SK-N-SH (cell line): ENCODE measurements at regions not wholly inside any gene's neighbourhood (a gene's known extent, or its start where the extent isn't known, plus 50 kb on each side); places are given as distances from the start of the nearest gene placed in this dataset.

Experiments
- CTCF ChIA-PET: fragments of 300-600, 350-600 bp; formaldehyde crosslinking; extraction: SDS; loops from one replicate; lab custom pipeline; 2021; lab: Yijun Ruan, JAX
- POLR2A ChIA-PET: fragments of 350-600 bp; sonication (Branson Sonifier 250); formaldehyde crosslinking; extraction: SDS; loops from one replicate; lab custom pipeline; 2020; ENCODE audit warnings: antibody characterized with exemption, inconsistent platforms; lab: Yijun Ruan, JAX
- DNase-seq: peaks from one replicate; pipeline ENCODE4 v3.0.0; 2012
- H2AFZ ChIP-seq: fragments of 200-600 bp; sonication (generic); 2 replicates; pipeline ENCODE4 v1.8.1; 2016; ENCODE audit warnings: antibody characterized with exemption, mild to moderate bottlenecking, low read depth
- H3F3A ChIP-seq: fragments of 200-600 bp; sonication (generic); replicated peaks from 2 replicates; pipeline ENCODE3; 2016; ENCODE audit warnings: antibody characterized with exemption, mild to moderate bottlenecking; ENCODE audit not compliant: insufficient read depth
- H3K27ac ChIP-seq, 2 experiments: fragments of 200-500 bp in 1 of 2; fragments of 200-600 bp in 1 of 2; sonication (Bioruptor generic) in 1 of 2; sonication (generic), shearing (Covaris generic) in 1 of 2; 2 replicates each; pipeline versions ENCODE4 v1.5.1 to v1.6.1; 2014 to 2016; ENCODE audit warnings: low read depth in 2 of 2, inconsistent platforms in 1 of 2, low read length in 1 of 2, mild to moderate bottlenecking in 1 of 2, mixed read lengths in 1 of 2
- H3K27me3 ChIP-seq: fragments of 200-600 bp; sonication (generic), shearing (Covaris generic); 2 replicates; pipeline ENCODE4 v1.6.1; 2016; ENCODE audit warnings: mixed run types; ENCODE audit not compliant: insufficient read depth
- H3K36me3 ChIP-seq, 2 experiments: fragments of 200-500 bp in 1 of 2; fragments of 200-600 bp in 1 of 2; sonication (Bioruptor generic) in 1 of 2; sonication (generic) in 1 of 2; replicated peaks in 1 of 2; 2 replicates each; pipeline versions ENCODE3 to v1.5.1; 2014 to 2016; ENCODE audit warnings: low read length in 1 of 2, mild to moderate bottlenecking in 1 of 2; ENCODE audit not compliant: insufficient read depth in 2 of 2, control insufficient read depth in 1 of 2
- H3K4me1 ChIP-seq, 2 experiments: fragments of 200-500 bp in 1 of 2; fragments of 200-600 bp in 1 of 2; sonication (Bioruptor generic) in 1 of 2; sonication (generic), shearing (Covaris generic) in 1 of 2; 2 replicates each; pipeline versions ENCODE4 v1.5.1 to v1.6.1; 2014 to 2016; ENCODE audit warnings: low read depth in 1 of 2, low read length in 1 of 2, mixed run types in 1 of 2; ENCODE audit not compliant: insufficient read depth in 2 of 2, control insufficient read depth in 1 of 2
- H3K4me2 ChIP-seq: fragments of 200-600 bp; sonication (generic), shearing (Covaris generic); 2 replicates; pipeline ENCODE4 v1.6.1; 2017; ENCODE audit warnings: mixed run types
- H3K4me3 ChIP-seq, 2 experiments: fragments of 200-500 bp in 1 of 2; fragments of 200-600 bp in 1 of 2; sonication (Bioruptor generic) in 1 of 2; sonication (generic), shearing (Covaris generic) in 1 of 2; 2 replicates each; pipeline versions ENCODE4 v1.5.1 to v1.8.1; 2014 to 2016; ENCODE audit warnings: low read depth in 2 of 2, inconsistent platforms in 1 of 2, low read length in 1 of 2, mild to moderate bottlenecking in 1 of 2, mixed read lengths in 1 of 2, moderate library complexity in 1 of 2
- H3K79me2 ChIP-seq: fragments of 200-600 bp; sonication (generic); 2 replicates; pipeline ENCODE4 v1.8.1; 2017; ENCODE audit warnings: mild to moderate bottlenecking; ENCODE audit not compliant: insufficient read depth
- H3K9ac ChIP-seq: fragments of 200-600 bp; sonication (generic); 2 replicates; pipeline ENCODE4 v1.6.1; 2017; ENCODE audit warnings: mixed run types
- H3K9me2 ChIP-seq: fragments of 200-600 bp; sonication (generic); 2 replicates; pipeline ENCODE4 v1.6.1; 2017; ENCODE audit warnings: mixed run types
- H3K9me3 ChIP-seq: fragments of 200-600 bp; sonication (generic); 2 replicates; pipeline ENCODE4 v1.6.1; 2017; ENCODE audit warnings: mixed run types, mild to moderate bottlenecking, moderate library complexity
- H4K20me1 ChIP-seq: fragments of 200-600 bp; sonication (generic); 2 replicates; pipeline ENCODE4 v1.6.1; 2017; ENCODE audit warnings: mild to moderate bottlenecking, mixed run types; ENCODE audit not compliant: insufficient read depth
- CHD2 ChIP-seq: fragments of 150-350 bp; IDR thresholded peaks from 2 replicates; pipeline ENCODE4 v1.6.1; 2018; ENCODE audit warnings: low read length; ENCODE audit not compliant: partially characterized antibody
- EP300 ChIP-seq, 2 experiments: IDR thresholded peaks; 2 replicates each; pipeline versions ENCODE4 v1.4.0 to v1.6.1; 2012; ENCODE audit warnings: borderline replicate concordance in 1 of 2, low read depth in 1 of 2, low read length in 1 of 2
- FOXM1 ChIP-seq: IDR thresholded peaks from 2 replicates; pipeline ENCODE4 v1.4.0; 2012; ENCODE audit warnings: low read depth, mild to moderate bottlenecking
- GABPA ChIP-seq: IDR thresholded peaks from 2 replicates; pipeline ENCODE4 v1.4.0; 2012; ENCODE audit warnings: low read depth, mild to moderate bottlenecking
- GATA2 ChIP-seq: sonication (generic); formaldehyde crosslinking; IDR thresholded peaks from 2 replicates; pipeline ENCODE4 v1.5.0; 2020; ENCODE audit warnings: mild to moderate bottlenecking, missing genetic modification reagents
- MXI1 ChIP-seq: IDR thresholded peaks from 2 replicates; pipeline ENCODE4 v1.6.1; 2012; ENCODE audit warnings: mild to moderate bottlenecking, low read depth, low read length, improper control_type of control experiment
- POLR2AphosphoS5 ChIP-seq: IDR thresholded peaks from 2 replicates; pipeline ENCODE4 v1.6.1; 2012; ENCODE audit warnings: low read depth, low read length
- RCOR1 ChIP-seq: fragments of 150-350 bp; IDR thresholded peaks from 2 replicates; pipeline ENCODE4 v1.6.1; 2017; ENCODE audit warnings: antibody characterized with exemption, low read length
- RXRA ChIP-seq: IDR thresholded peaks from 2 replicates; pipeline ENCODE4 v1.4.0; 2012; ENCODE audit warnings: low read depth, mild to moderate bottlenecking, borderline replicate concordance
- SIN3A ChIP-seq: IDR thresholded peaks from 2 replicates; pipeline ENCODE4 v1.6.1; 2012; ENCODE audit warnings: low read depth, mild to moderate bottlenecking, low read length, moderate library complexity, borderline replicate concordance
- TAF1 ChIP-seq: IDR thresholded peaks from 2 replicates; pipeline ENCODE4 v1.6.1; 2012; ENCODE audit warnings: low read depth, mild to moderate bottlenecking, low read length, moderate library complexity, borderline replicate concordance
- TCF12 ChIP-seq: IDR thresholded peaks from 2 replicates; pipeline ENCODE4 v1.4.0; 2012
- YY1 ChIP-seq: IDR thresholded peaks from 2 replicates; pipeline ENCODE4 v1.4.0; 2012; ENCODE audit warnings: low read depth, mild to moderate bottlenecking
- WGBS: methylation state at CpG from one replicate; pipeline ENCODE4 v1.1.6; 2017; ENCODE audit warnings: low lambda C conversion rate; 5-methylcytosine and 5-hydroxymethylcytosine counted together
- TF ChIP-seq, protein P1 (sequence below): fragments of 200-600 bp; sonication (generic); IDR thresholded peaks from 2 replicates; pipeline ENCODE4 v1.6.1; 2017; ENCODE audit warnings: antibody characterized with exemption, mild to moderate bottlenecking, moderate library complexity
- TF ChIP-seq, protein P2 (sequence below): IDR thresholded peaks from 2 replicates; pipeline ENCODE4 v1.4.0; 2012; ENCODE audit warnings: low read depth, borderline replicate concordance
- TF ChIP-seq, protein P3 (sequence below): IDR thresholded peaks from 2 replicates; pipeline ENCODE4 v1.6.1; 2012; ENCODE audit warnings: mild to moderate bottlenecking, low read depth, low read length, moderate library complexity
- TF ChIP-seq, protein P4 (sequence below): fragments of 150-350 bp; IDR thresholded peaks from 2 replicates; pipeline ENCODE4 v1.6.1; 2017; ENCODE audit warnings: antibody characterized with exemption, low read length, low read depth, borderline replicate concordance

DNA sequence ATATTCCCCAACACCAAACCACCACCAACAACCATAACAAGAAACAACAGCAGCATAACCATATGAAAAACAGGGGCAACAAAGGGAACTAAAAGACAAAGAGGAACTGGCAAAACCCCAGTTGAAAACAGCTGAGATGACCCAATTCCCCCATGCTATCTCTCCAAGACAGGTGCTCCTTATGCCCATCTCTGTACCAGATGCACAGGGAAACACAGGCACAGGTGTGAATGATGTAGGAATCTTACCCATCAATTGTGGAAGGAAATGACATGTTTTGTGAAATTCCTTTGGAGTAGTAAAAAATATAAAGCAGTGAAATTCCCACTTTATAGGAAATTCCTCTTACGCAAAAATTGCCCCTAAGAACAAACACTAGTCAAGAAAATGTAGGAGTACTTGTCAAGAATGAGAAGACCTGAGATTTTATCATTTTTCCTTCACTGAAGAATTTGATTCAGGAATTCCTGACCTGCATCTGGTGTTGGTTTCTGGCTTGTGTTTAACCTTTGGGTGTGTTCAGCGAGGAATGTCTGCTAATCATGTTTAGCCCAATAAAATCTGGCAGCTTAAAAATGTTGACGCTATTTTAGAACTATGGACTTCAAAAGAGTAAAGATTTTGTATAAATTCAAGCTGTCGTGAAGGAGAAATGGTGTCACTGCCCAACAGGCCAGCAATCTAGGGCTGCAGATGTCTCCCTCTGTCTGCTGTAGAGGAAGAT is 67.7 kb upstream of the ARHGAP28 start:
- H3K9me3 ChIP-seq, result no peaks in the 10 kb centered on the region
- H3F3A ChIP-seq, result no peaks in the 10 kb centered on the region
- ChIA-PET CTCF (no interaction called here), POLR2A (no interaction called here)
- no peak overlapping the region for H2AFZ ChIP-seq
- H3K36me3 ChIP-seq, result no peaks in the 10 kb centered on the region
- peaks cover 0 to 7% of the 10 kb centered on the region in 2 experiments; a peak in 2 of 4 replicates for H3K4me1 ChIP-seq
- no peak overlapping the region for H3K4me3 ChIP-seq
- no peaks in the 10 kb centered on the region for H3K27me3 ChIP-seq
- TF ChIP-seq YY1 (no peak), RXRA (no peak)
- TF ChIP-seq, protein P1, sequence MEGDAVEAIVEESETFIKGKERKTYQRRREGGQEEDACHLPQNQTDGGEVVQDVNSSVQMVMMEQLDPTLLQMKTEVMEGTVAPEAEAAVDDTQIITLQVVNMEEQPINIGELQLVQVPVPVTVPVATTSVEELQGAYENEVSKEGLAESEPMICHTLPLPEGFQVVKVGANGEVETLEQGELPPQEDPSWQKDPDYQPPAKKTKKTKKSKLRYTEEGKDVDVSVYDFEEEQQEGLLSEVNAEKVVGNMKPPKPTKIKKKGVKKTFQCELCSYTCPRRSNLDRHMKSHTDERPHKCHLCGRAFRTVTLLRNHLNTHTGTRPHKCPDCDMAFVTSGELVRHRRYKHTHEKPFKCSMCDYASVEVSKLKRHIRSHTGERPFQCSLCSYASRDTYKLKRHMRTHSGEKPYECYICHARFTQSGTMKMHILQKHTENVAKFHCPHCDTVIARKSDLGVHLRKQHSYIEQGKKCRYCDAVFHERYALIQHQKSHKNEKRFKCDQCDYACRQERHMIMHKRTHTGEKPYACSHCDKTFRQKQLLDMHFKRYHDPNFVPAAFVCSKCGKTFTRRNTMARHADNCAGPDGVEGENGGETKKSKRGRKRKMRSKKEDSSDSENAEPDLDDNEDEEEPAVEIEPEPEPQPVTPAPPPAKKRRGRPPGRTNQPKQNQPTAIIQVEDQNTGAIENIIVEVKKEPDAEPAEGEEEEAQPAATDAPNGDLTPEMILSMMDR, result no peak
- TF ChIP-seq, protein P2, sequence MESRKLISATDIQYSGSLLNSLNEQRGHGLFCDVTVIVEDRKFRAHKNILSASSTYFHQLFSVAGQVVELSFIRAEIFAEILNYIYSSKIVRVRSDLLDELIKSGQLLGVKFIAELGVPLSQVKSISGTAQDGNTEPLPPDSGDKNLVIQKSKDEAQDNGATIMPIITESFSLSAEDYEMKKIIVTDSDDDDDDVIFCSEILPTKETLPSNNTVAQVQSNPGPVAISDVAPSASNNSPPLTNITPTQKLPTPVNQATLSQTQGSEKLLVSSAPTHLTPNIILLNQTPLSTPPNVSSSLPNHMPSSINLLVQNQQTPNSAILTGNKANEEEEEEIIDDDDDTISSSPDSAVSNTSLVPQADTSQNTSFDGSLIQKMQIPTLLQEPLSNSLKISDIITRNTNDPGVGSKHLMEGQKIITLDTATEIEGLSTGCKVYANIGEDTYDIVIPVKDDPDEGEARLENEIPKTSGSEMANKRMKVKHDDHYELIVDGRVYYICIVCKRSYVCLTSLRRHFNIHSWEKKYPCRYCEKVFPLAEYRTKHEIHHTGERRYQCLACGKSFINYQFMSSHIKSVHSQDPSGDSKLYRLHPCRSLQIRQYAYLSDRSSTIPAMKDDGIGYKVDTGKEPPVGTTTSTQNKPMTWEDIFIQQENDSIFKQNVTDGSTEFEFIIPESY, result no peak
- no peak for DNase-seq
- H3K27ac ChIP-seq, result no peak overlapping the region
- no peaks in the 10 kb centered on the region for H4K20me1 ChIP-seq
- no peaks in the 10 kb centered on the region for H3K79me2 ChIP-seq
- H3K9me2 ChIP-seq, result no peaks in the 10 kb centered on the region
- H3K9ac ChIP-seq, result no peak overlapping the region
- WGBS, result 62% methylated on average over 4 of the region's 4 CpGs
- H3K4me2 ChIP-seq, result no peak overlapping the region

DNA sequence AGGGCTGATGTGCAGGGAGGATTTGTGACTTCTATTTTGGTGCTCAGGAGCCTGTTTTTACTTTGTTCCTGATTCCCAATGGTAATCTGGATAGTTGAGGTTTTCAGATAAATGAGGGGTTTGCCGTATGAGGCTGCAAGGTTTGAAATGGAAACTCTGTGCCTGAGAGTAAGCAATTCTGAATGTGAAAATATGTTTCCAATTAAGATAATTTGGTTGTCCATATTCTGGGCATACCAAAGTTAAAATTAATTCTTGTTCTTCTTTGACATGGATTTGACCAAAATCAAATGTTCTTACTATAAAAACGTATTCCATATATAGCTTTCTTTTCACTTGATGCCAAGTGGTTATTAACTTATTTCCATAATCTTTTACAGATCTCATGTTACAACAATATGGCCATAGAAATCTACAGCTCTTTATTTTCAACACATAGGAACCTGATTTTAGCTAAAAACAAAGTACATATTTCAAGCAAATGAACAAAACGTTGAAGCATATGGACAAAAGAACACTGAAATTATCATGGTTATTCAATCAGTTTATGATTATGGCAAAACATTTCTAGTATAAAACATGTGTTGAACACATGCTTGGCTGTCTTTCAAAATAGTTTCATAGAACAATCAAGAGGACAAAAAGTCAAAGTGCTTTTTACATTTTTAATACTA is 63.4 kb upstream of the ARHGAP28 start:
- H3K9ac ChIP-seq, result no peak overlapping the region
- H2AFZ ChIP-seq, result no peak overlapping the region
- H4K20me1 ChIP-seq, result no peaks in the 10 kb centered on the region
- H3K36me3 ChIP-seq, result no peaks in the 10 kb centered on the region
- no peaks in the 10 kb centered on the region for H3F3A ChIP-seq
- peak overlapping the region in 1 of 2 experiments; percentile 73; a peak in 1 of 4 replicates for H3K27ac ChIP-seq
- no peak overlapping the region for H3K4me3 ChIP-seq
- no peaks in the 10 kb centered on the region for H3K27me3 ChIP-seq
- H3K9me2 ChIP-seq, result no peaks in the 10 kb centered on the region
- WGBS, result 5% methylated on average over 3 of the region's 3 CpGs
- peaks cover 0 to 7% of the 10 kb centered on the region in 2 experiments; a peak in 2 of 4 replicates for H3K4me1 ChIP-seq
- ChIA-PET CTCF (interaction anchor here (1.5 kb wide), 1 partner anchor 123 kb away, joined by 3 read pairs; no protein-coding TSS in a partner anchor), POLR2A (no interaction called here)
- no peaks in the 10 kb centered on the region for H3K79me2 ChIP-seq
- TF ChIP-seq POLR2AphosphoS5 (0 out of 2 replicates have a peak, but pooled peaks have one; percentile 15), GABPA (no peak), TCF12 (peak; percentile 71), MXI1 (no peak), EP300 (IDR thresholded peaks at IDR 0.05; ENCODE audit: borderline replicate concordance in 1 of 2, low read depth in 1 of 2, low read length in 1 of 2) (peak in 1 of 2 experiments; percentile 63; a peak in 2 of 4 replicates), YY1 (no peak), SIN3A (no peak), CHD2 (peak; percentile 27), RCOR1 (peak; percentile 61; the same call in 1 of the 2 replicates), FOXM1 (no peak), TAF1 (no peak), GATA2 (peak; percentile 40)
- TF ChIP-seq, protein P3, sequence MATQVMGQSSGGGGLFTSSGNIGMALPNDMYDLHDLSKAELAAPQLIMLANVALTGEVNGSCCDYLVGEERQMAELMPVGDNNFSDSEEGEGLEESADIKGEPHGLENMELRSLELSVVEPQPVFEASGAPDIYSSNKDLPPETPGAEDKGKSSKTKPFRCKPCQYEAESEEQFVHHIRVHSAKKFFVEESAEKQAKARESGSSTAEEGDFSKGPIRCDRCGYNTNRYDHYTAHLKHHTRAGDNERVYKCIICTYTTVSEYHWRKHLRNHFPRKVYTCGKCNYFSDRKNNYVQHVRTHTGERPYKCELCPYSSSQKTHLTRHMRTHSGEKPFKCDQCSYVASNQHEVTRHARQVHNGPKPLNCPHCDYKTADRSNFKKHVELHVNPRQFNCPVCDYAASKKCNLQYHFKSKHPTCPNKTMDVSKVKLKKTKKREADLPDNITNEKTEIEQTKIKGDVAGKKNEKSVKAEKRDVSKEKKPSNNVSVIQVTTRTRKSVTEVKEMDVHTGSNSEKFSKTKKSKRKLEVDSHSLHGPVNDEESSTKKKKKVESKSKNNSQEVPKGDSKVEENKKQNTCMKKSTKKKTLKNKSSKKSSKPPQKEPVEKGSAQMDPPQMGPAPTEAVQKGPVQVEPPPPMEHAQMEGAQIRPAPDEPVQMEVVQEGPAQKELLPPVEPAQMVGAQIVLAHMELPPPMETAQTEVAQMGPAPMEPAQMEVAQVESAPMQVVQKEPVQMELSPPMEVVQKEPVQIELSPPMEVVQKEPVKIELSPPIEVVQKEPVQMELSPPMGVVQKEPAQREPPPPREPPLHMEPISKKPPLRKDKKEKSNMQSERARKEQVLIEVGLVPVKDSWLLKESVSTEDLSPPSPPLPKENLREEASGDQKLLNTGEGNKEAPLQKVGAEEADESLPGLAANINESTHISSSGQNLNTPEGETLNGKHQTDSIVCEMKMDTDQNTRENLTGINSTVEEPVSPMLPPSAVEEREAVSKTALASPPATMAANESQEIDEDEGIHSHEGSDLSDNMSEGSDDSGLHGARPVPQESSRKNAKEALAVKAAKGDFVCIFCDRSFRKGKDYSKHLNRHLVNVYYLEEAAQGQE, result no peak
- TF ChIP-seq, protein P4, sequence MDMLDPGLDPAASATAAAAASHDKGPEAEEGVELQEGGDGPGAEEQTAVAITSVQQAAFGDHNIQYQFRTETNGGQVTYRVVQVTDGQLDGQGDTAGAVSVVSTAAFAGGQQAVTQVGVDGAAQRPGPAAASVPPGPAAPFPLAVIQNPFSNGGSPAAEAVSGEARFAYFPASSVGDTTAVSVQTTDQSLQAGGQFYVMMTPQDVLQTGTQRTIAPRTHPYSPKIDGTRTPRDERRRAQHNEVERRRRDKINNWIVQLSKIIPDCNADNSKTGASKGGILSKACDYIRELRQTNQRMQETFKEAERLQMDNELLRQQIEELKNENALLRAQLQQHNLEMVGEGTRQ, result no peak
- H3K4me2 ChIP-seq, result no peak overlapping the region
- peak; percentile 27 for DNase-seq
- H3K9me3 ChIP-seq, result no peaks in the 10 kb centered on the region
